ENCODE measurements at regions not wholly inside any gene's neighbourhood (a gene's known extent, or its start where the extent isn't known, plus 50 kb on each side); places are given as distances from the start of the nearest gene placed in this dataset.

- DNase-seq (ENCODE audit: low read depth), result no peak
These were observed 887.7 kb upstream of the MAN1A1 start for GRCh38 chr6:120237221-120237620.

GRCh38 chr6:120230008-120230407, 880.4 kb upstream of the MAN1A1 start:
- no peak for DNase-seq (ENCODE audit: low read depth)

GRCh38 chr6:120228297-120228696, 878.7 kb upstream of the MAN1A1 start:
- DNase-seq (ENCODE audit: low read depth), result no peak

GRCh38 chr6:120219339-120219738, 869.8 kb upstream of the MAN1A1 start:
- no peak for DNase-seq (ENCODE audit: low read depth)

GRCh38 chr6:120214088-120214499, 864.5 kb upstream of the MAN1A1 start:
- DNase-seq (ENCODE audit: low read depth), result no peak

GRCh38 chr6:120211955-120212792, 862.6 kb upstream of the MAN1A1 start:
- DNase-seq (ENCODE audit: low read depth), result no peak

- DNase-seq (ENCODE audit: low read depth), result no peak
These were observed 853.3 kb upstream of the MAN1A1 start for GRCh38 chr6:120202878-120203277.

- no peak for DNase-seq (ENCODE audit: low read depth)
These were observed 851.3 kb upstream of the MAN1A1 start for GRCh38 chr6:120200853-120201252.

- no peak for DNase-seq (ENCODE audit: low read depth)
These were observed 848.5 kb upstream of the MAN1A1 start for GRCh38 chr6:120198033-120198432.

GRCh38 chr6:120186080-120186479, 836.5 kb upstream of the MAN1A1 start:
- no peak for DNase-seq (ENCODE audit: low read depth)

- DNase-seq (ENCODE audit: low read depth), result no peak
These were observed 823.7 kb upstream of the MAN1A1 start for GRCh38 chr6:120173250-120173649.

- DNase-seq (ENCODE audit: low read depth), result no peak
These were observed 815.0 kb upstream of the MAN1A1 start for GRCh38 chr6:120164531-120164930.

- no peak for DNase-seq (ENCODE audit: low read depth)
These were observed 808.3 kb upstream of the MAN1A1 start for GRCh38 chr6:120157873-120158272.

GRCh38 chr6:120147071-120147871, 797.7 kb upstream of the MAN1A1 start:
- DNase-seq (ENCODE audit: low read depth), result no peak

GRCh38 chr6:120141601-120142000, 792.0 kb upstream of the MAN1A1 start:
- DNase-seq (ENCODE audit: low read depth), result no peak

- no peak for DNase-seq (ENCODE audit: low read depth)
These were observed 787.9 kb upstream of the MAN1A1 start for GRCh38 chr6:120137492-120137891.

- DNase-seq (ENCODE audit: low read depth), result no peak
These were observed 779.7 kb upstream of the MAN1A1 start for GRCh38 chr6:120129228-120129627.

GRCh38 chr6:120122401-120122800, 772.8 kb upstream of the MAN1A1 start:
- no peak for DNase-seq (ENCODE audit: low read depth)

- no peak for DNase-seq (ENCODE audit: low read depth)
These were observed 766.8 kb upstream of the MAN1A1 start for GRCh38 chr6:120116343-120116742.

- DNase-seq (ENCODE audit: low read depth), result no peak
These were observed 763.4 kb upstream of the MAN1A1 start for GRCh38 chr6:120112980-120113379.

GRCh38 chr6:120111001-120111400, 761.4 kb upstream of the MAN1A1 start:
- no peak for DNase-seq (ENCODE audit: low read depth)

- no peak for DNase-seq (ENCODE audit: low read depth)
These were observed 758.7 kb upstream of the MAN1A1 start for GRCh38 chr6:120108061-120108795.
